Ovary (tissue), 7 donors: ENCODE measurements at regions not wholly inside any gene's neighbourhood (a gene's known extent, or its start where the extent isn't known, plus 50 kb on each side); places are given as distances from the start of the nearest gene placed in this dataset. TPM values are rescaled to one million over a fixed set of nuclear protein-coding genes. Genes with fewer than 3 reads are reported as not detected.

Experiments used
- DNase-seq, 5 donors: peaks; one replicate each; pipeline ENCODE4 v3.0.0-alpha.2; 2019 to 2020
- H3K27ac ChIP-seq, 2 donors: fragments of 200-600 bp; one replicate each; pipeline versions ENCODE4 v1.5.1 to v1.8.0; 2019 to 2022
- H3K27me3 ChIP-seq: fragments of 200-600 bp; one replicate; pipeline ENCODE4 v1.8.0; 2022
- H3K36me3 ChIP-seq: fragments of 200-600 bp; sonication (generic); one replicate; pipeline ENCODE4 v1.5.1; 2019
- H3K4me1 ChIP-seq: one replicate; pipeline ENCODE4 v1.8.1; 2013; ENCODE audit warnings: mild to moderate bottlenecking, moderate library complexity; ENCODE audit not compliant: insufficient read depth
- H3K4me3 ChIP-seq: fragments of 200-600 bp; sonication (generic); one replicate; pipeline ENCODE4 v1.5.1; 2017
- H3K9me3 ChIP-seq, 2 donors: fragments of 200-600 bp in 1 of 2; sonication (generic) in 1 of 2; one replicate each; pipeline versions ENCODE4 v1.5.1 to v1.8.1; 2013 to 2019; ENCODE audit warnings: mild to moderate bottlenecking in 1 of 2, moderate library complexity in 1 of 2
- EP300 ChIP-seq: sonication (generic); formaldehyde crosslinking; IDR thresholded peaks from one replicate; pipeline ENCODE4 v1.6.1; 2017; ENCODE audit warnings: antibody characterized with exemption
- POLR2A ChIP-seq: fragments of 450-650 bp; IDR thresholded peaks from one replicate; pipeline ENCODE4 v1.6.1; 2017; ENCODE audit warnings: antibody characterized with exemption, mild to moderate bottlenecking, moderate library complexity
- whole genome bisulfite sequencing, 3 donors: extraction: QIAGEN DNeasy Blood & Tissue Kit in 1 of 3; methylation state at CpG; one replicate each; pipeline versions ENCODE4 v1.1.5 to v1.1.7; 2013 to 2017; 5-methylcytosine and 5-hydroxymethylcytosine counted together
- intact Hi-C, 4 donors: fragments of 100-400 bp; cut with DNase I; formaldehyde crosslinking; loops; one replicate each; pipeline versions ENCODE4 v1.11.0 to v1.15.1; 2022 to 2023
- small RNA-seq: library from RNA; depleted of rRNA; stranded (forward); fragments of <200 nt; gene quantifications from one replicate; pipeline ENCODE3, GENCODE V24; 2016
- TF ChIP-seq, protein P1 (sequence below), 3 donors: fragments of 450-650 bp in 2 of 3; fragments of 200-600 bp in 1 of 3; IDR thresholded peaks; one replicate each; pipeline versions ENCODE4 v1.5.1 to v1.8.0; 2016 to 2022; ENCODE audit warnings: antibody characterized with exemption in 3 of 3, mild to moderate bottlenecking in 1 of 3
- donor health status: DM: no; HTN: no; CAD: no; lungs with moderate emphysema.
- donor health status: DM: no; HTN: no; CAD: no.
- donor health status: Bipolar disorder and iron deficiency.
- donor health status: DM: no; HTN: no; CAD: no.
- donor health status: DM: yes; HTN: yes; CAD: no.

DNA sequence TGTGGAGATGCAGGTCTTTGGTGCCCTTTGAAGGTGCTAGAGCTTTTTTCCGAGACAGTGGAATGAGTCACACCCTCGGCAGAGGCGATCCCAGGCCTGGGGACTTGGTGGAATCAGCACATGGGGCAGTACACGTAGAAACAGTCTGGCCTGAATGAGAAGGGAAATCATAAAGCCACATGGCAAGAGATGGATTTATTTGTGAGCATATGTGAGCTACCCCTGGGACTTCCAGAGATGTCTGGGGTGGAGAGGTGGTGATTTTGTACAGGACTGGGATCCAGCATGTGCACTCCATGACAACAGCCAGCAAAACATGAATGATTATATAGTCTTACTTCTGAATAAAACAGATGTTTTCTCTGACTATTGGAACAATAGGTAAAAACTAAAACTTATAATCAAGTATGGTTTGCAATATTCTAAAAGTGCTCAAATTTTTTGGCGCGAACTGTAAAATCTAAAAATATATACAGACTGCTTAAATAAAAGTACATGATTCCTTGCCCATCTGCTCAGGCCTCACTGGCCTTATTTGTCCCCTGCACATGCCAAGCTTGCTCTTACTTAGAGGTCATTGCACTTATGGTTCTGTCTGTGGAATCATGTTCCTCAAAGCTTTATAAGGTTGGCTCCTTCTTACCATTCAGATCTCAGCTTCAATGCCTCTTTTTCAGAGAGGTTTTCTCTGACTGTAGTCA, 54.7 kb upstream of the SMARCA2 start:
- TF ChIP-seq EP300: no peak
- TF ChIP-seq, protein P1, sequence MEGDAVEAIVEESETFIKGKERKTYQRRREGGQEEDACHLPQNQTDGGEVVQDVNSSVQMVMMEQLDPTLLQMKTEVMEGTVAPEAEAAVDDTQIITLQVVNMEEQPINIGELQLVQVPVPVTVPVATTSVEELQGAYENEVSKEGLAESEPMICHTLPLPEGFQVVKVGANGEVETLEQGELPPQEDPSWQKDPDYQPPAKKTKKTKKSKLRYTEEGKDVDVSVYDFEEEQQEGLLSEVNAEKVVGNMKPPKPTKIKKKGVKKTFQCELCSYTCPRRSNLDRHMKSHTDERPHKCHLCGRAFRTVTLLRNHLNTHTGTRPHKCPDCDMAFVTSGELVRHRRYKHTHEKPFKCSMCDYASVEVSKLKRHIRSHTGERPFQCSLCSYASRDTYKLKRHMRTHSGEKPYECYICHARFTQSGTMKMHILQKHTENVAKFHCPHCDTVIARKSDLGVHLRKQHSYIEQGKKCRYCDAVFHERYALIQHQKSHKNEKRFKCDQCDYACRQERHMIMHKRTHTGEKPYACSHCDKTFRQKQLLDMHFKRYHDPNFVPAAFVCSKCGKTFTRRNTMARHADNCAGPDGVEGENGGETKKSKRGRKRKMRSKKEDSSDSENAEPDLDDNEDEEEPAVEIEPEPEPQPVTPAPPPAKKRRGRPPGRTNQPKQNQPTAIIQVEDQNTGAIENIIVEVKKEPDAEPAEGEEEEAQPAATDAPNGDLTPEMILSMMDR (IDR thresholded peaks at IDR 0.05): no peak
- no peak for TF ChIP-seq POLR2A
- no peak for DNase-seq
- intact Hi-C loops: no loop called here
- Histone ChIP-seq H3K36me3 (no peaks in the 10 kb centered on the region), H3K9me3 (no peaks in the 10 kb centered on the region), H3K4me3 (no peak overlapping the region), H3K27me3 (no peaks in the 10 kb centered on the region), H3K27ac (no peak overlapping the region), H3K4me1 (no peaks in the 10 kb centered on the region)
- WGBS, 3 donors: 70 to 87% (median 74%) methylated on average over 6 of the region's 6 CpGs

DNA sequence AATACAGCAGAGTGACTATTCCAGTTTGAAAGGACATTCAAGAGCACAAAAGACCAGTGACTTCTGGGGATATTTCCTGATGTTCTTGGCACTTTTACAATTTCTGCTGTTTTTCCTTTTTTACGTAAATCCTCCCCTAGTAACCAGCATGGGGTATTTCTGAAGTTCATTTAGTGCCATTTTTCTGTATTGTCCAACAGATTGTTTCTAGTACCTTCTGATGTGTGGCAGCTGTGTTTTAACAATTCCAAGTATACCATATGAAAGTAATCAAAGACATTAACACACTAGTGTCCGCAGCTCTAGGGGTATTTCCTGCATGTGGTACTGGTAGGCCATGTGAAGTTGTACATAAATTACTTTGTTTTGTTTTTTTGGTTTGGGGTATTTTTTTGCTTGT, 53.0 kb upstream of the SMARCA2 start:
- no peak for DNase-seq
- Histone ChIP-seq H3K27ac (no peak overlapping the region), H3K4me1 (no peaks in the 10 kb centered on the region), H3K27me3 (no peaks in the 10 kb centered on the region), H3K4me3 (no peak overlapping the region), H3K9me3 (no peaks in the 10 kb centered on the region), H3K36me3 (no peaks in the 10 kb centered on the region)
- TF ChIP-seq, protein P1 (IDR thresholded peaks at IDR 0.05): no peak
- TF ChIP-seq EP300 (no peak), POLR2A (no peak)
- intact Hi-C loops: no loop called here
- WGBS, 3 donors: 30 to 40% (median 34%) methylated on average over 2 of the region's 2 CpGs

DNA sequence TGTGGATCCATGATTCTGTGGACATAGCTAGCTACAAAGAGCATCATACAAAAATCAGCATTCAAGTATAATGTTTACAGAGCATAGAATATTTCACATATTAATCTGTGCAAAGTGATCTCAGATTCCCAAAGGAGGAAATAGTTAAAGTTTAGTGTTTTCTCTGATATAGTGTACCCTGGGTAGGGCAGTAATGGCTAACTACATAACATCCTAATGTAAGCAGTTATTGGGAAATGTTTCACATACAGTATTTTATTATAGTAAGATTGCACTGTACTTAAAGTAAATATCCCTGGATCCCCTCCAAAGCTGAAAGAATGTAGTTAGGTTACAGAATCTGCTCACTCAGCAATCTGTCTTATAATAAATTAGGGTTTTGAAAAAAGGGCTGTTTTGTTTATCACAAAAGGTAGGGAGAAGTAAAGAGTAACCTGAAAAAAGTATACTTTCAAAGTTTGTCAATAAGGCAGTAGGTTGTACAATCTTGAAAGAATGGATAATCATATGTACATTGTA, 52.5 kb upstream of the SMARCA2 start:
- Histone ChIP-seq H3K27ac (no peak overlapping the region), H3K27me3 (no peaks in the 10 kb centered on the region), H3K4me1 (no peaks in the 10 kb centered on the region), H3K36me3 (no peaks in the 10 kb centered on the region), H3K4me3 (no peak overlapping the region), H3K9me3 (no peaks in the 10 kb centered on the region)
- no peak for TF ChIP-seq POLR2A
- intact Hi-C loops: no loop called here
- no peak for DNase-seq

DNA sequence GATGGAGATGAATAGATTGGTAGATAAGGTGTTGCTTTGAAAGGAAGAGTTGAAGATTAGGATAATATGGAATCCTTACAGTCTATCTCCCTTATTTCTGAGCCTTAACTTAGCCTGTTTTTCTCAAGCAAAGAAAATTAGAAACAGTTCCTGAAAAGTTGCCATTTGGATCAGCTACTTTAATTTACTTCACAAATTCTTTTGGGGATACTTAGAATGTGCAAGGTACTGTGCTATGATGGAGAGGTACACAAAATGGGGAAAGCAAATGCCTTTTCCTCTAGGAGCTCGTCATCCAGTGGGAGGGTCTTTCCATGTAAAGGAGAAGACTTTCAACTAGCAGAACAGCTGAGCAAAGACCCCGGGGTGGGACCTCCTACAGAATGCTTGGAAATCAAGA, 51.1 kb upstream of the SMARCA2 start:
- H3K36me3 ChIP-seq: no peaks in the 10 kb centered on the region
- intact Hi-C loops: no loop called here
- WGBS, 3 donors: 73 to 82% (median 73%) methylated on average over 2 of the region's 2 CpGs
- no peak for DNase-seq
- no peaks in the 10 kb centered on the region for H3K4me1 ChIP-seq
- no peak overlapping the region for H3K4me3 ChIP-seq
- H3K27ac ChIP-seq: no peak overlapping the region
- H3K9me3 ChIP-seq: no peaks in the 10 kb centered on the region
- H3K27me3 ChIP-seq: no peaks in the 10 kb centered on the region
- TF ChIP-seq, protein P1 (IDR thresholded peaks at IDR 0.05): no peak
- TF ChIP-seq EP300: no peak
- TF ChIP-seq POLR2A: no peak

Small RNAs in the stretch of these regions (small RNA-seq; reads per million reads assigned to genes)
- gene RNA5SP279: not detected
